HL-60 (cell line): ENCODE measurements at regions not wholly inside any gene's neighbourhood (a gene's known extent, or its start where the extent isn't known, plus 50 kb on each side); places are given as distances from the start of the nearest gene placed in this dataset.

Experiments
- DNase-seq, 2 experiments: peaks; one replicate each; pipeline ENCODE4 v3.0.0-alpha.2; 2010 to 2020; ENCODE audit warnings: low read depth in 1 of 2, low spot score in 1 of 2
- H3K27ac ChIP-seq: fragments of 250-450 bp; sonication (Bioruptor Pico); replicated peaks from 2 replicates; pipeline ENCODE4 v1.5.1; 2020; ENCODE audit warnings: mild to moderate bottlenecking, moderate library complexity
- H3K27me3 ChIP-seq: fragments of 250-450 bp; sonication (Bioruptor Pico); 2 replicates; pipeline ENCODE4 v1.5.1; 2021; ENCODE audit warnings: mild to moderate bottlenecking, moderate library complexity; ENCODE audit not compliant: insufficient read depth, poor library complexity, severe bottlenecking
- H3K4me3 ChIP-seq: replicated peaks from 2 replicates; pipeline ENCODE4 v1.5.1; 2011; ENCODE audit warnings: mild to moderate bottlenecking, control low read depth, low read length; ENCODE audit not compliant: insufficient read depth
- CTCF ChIP-seq: IDR thresholded peaks from one replicate; pipeline ENCODE4 v1.5.1; 2011; ENCODE audit warnings: low read length, control low read depth, inconsistent platforms; ENCODE audit not compliant: insufficient read depth
- GABPA ChIP-seq: IDR thresholded peaks from 2 replicates; pipeline ENCODE4 v1.6.1; 2012; ENCODE audit warnings: low read depth
- POLR2AphosphoS5 ChIP-seq: IDR thresholded peaks from 2 replicates; pipeline ENCODE4 v1.6.1; 2012; ENCODE audit warnings: low read depth
- REST ChIP-seq: IDR thresholded peaks from 2 replicates; pipeline ENCODE4 v1.6.1; 2012; ENCODE audit warnings: low read depth; ENCODE audit not compliant: insufficient replicate concordance
- SPI1 ChIP-seq: IDR thresholded peaks from 2 replicates; pipeline ENCODE4 v1.6.1; 2012; ENCODE audit warnings: low read depth, mild to moderate bottlenecking, borderline replicate concordance

- no peak for DNase-seq
- Histone ChIP-seq H3K27ac (no peak overlapping the region), H3K27me3 (no peaks in the 10 kb centered on the region), H3K4me3 (no peak overlapping the region)
- TF ChIP-seq REST, result no peak
- TF ChIP-seq POLR2AphosphoS5, result no peak
- TF ChIP-seq SPI1, result no peak
- TF ChIP-seq GABPA, result no peak
- TF ChIP-seq CTCF, result no peak
These were observed 448.4 kb downstream of the RAPGEF2 start for GRCh38 chr4:159551281-159551680.

- no peak for DNase-seq
- no peaks in the 10 kb centered on the region for H3K27me3 ChIP-seq
- no peak overlapping the region for H3K4me3 ChIP-seq
- no peak overlapping the region for H3K27ac ChIP-seq
- TF ChIP-seq REST (no peak), SPI1 (no peak), CTCF (no peak), GABPA (no peak), POLR2AphosphoS5 (no peak)
These were observed 450.3 kb downstream of the RAPGEF2 start for GRCh38 chr4:159552979-159553768.

- Histone ChIP-seq H3K27me3 (no peaks in the 10 kb centered on the region), H3K4me3 (no peak overlapping the region), H3K27ac (no peak overlapping the region)
- DNase-seq, result no peak
- TF ChIP-seq REST (no peak), GABPA (no peak), POLR2AphosphoS5 (no peak), SPI1 (no peak), CTCF (no peak)
These were observed 453.0 kb downstream of the RAPGEF2 start for GRCh38 chr4:159555873-159556272.
